GM23338 (cell line): ENCODE measurements at regions not wholly inside any gene's neighbourhood (a gene's known extent, or its start where the extent isn't known, plus 50 kb on each side); places are given as distances from the start of the nearest gene placed in this dataset.

Experiments used
- CREB1 ChIP-seq: fragments of 250-450 bp; sonication (Bioruptor Pico); IDR thresholded peaks from 2 replicates; pipeline ENCODE4 v1.5.0; 2020; ENCODE audit warnings: low read depth, mild to moderate bottlenecking, moderate library complexity
- EZH2 ChIP-seq: fragments of 200-600 bp; sonication (generic); IDR thresholded peaks from one replicate; pipeline ENCODE4 v1.8.0; 2017; ENCODE audit warnings: antibody characterized with exemption, mild to moderate bottlenecking, low read depth; ENCODE audit not compliant: unreplicated experiment
- EZH2phosphoT487 ChIP-seq: fragments of 200-600 bp; sonication (generic); IDR thresholded peaks from one replicate; pipeline ENCODE4 v1.8.1; 2018; ENCODE audit warnings: antibody characterized with exemption; ENCODE audit not compliant: unreplicated experiment
- JUNB ChIP-seq: IDR thresholded peaks from one replicate; pipeline ENCODE4 v1.6.1; 2016; ENCODE audit warnings: antibody characterized with exemption; ENCODE audit not compliant: unreplicated experiment
- TF ChIP-seq, protein P1 (sequence below), 2 experiments: fragments of 200-600 bp in 1 of 2; sonication (generic) in 1 of 2; conservative IDR thresholded peaks; 2 replicates each; pipeline versions ENCODE4 v1.5.1 to v1.6.1; 2016 to 2017; ENCODE audit warnings: antibody characterized with exemption in 2 of 2, low read depth in 2 of 2, mild to moderate bottlenecking in 2 of 2, moderate library complexity in 1 of 2
- TF ChIP-seq, protein P2 (sequence below): IDR thresholded peaks from one replicate; pipeline ENCODE4 v1.6.1; 2018; ENCODE audit warnings: antibody characterized with exemption; ENCODE audit not compliant: unreplicated experiment

DNA sequence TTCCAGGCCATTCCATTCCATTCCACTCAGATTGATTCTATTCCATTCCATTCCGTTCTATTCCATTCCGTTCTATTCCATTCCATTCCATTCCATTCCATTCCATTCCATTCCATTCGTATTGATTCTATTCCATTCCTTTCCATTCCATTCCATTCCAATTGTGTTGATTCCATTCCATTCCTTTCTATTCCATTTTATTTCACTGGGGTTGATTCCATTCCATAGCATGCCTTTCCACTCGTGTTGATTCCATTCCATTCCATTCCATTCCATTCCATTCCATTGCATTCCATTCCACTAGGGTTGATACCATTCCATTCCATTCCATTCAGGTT is 1142.3 kb downstream of the RPIA start:
- no peak for TF ChIP-seq EZH2phosphoT487
- TF ChIP-seq, protein P1, sequence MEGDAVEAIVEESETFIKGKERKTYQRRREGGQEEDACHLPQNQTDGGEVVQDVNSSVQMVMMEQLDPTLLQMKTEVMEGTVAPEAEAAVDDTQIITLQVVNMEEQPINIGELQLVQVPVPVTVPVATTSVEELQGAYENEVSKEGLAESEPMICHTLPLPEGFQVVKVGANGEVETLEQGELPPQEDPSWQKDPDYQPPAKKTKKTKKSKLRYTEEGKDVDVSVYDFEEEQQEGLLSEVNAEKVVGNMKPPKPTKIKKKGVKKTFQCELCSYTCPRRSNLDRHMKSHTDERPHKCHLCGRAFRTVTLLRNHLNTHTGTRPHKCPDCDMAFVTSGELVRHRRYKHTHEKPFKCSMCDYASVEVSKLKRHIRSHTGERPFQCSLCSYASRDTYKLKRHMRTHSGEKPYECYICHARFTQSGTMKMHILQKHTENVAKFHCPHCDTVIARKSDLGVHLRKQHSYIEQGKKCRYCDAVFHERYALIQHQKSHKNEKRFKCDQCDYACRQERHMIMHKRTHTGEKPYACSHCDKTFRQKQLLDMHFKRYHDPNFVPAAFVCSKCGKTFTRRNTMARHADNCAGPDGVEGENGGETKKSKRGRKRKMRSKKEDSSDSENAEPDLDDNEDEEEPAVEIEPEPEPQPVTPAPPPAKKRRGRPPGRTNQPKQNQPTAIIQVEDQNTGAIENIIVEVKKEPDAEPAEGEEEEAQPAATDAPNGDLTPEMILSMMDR (conservative IDR thresholded peaks at IDR 0.05; ENCODE audit: low read depth in 2 of 2): no peak
- TF ChIP-seq, protein P2, sequence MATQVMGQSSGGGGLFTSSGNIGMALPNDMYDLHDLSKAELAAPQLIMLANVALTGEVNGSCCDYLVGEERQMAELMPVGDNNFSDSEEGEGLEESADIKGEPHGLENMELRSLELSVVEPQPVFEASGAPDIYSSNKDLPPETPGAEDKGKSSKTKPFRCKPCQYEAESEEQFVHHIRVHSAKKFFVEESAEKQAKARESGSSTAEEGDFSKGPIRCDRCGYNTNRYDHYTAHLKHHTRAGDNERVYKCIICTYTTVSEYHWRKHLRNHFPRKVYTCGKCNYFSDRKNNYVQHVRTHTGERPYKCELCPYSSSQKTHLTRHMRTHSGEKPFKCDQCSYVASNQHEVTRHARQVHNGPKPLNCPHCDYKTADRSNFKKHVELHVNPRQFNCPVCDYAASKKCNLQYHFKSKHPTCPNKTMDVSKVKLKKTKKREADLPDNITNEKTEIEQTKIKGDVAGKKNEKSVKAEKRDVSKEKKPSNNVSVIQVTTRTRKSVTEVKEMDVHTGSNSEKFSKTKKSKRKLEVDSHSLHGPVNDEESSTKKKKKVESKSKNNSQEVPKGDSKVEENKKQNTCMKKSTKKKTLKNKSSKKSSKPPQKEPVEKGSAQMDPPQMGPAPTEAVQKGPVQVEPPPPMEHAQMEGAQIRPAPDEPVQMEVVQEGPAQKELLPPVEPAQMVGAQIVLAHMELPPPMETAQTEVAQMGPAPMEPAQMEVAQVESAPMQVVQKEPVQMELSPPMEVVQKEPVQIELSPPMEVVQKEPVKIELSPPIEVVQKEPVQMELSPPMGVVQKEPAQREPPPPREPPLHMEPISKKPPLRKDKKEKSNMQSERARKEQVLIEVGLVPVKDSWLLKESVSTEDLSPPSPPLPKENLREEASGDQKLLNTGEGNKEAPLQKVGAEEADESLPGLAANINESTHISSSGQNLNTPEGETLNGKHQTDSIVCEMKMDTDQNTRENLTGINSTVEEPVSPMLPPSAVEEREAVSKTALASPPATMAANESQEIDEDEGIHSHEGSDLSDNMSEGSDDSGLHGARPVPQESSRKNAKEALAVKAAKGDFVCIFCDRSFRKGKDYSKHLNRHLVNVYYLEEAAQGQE: no peak
- TF ChIP-seq EZH2: no peak
- no peak for TF ChIP-seq JUNB
- TF ChIP-seq CREB1: no peak
